ENCODE measurements at regions not wholly inside any gene's neighbourhood (a gene's known extent, or its start where the extent isn't known, plus 50 kb on each side); places are given as distances from the start of the nearest gene placed in this dataset.
"Not testable (repeated sequence)": the region's sequence is repeated elsewhere in the genome, so short reads cannot be mapped to it uniquely, and the experiment has no call there.

GRCh38 chr1:229920683-229921082, 146.4 kb upstream of the GALNT2 start:
- no peak for DNase-seq

GRCh38 chr1:229922249-229922648, 144.8 kb upstream of the GALNT2 start:
- DNase-seq = no peak

- DNase-seq = no peak
Measured at GRCh38 chr1:229924639-229925038, 142.4 kb upstream of the GALNT2 start.

GRCh38 chr1:229928767-229929166, 138.3 kb upstream of the GALNT2 start:
- DNase-seq = no peak

- not testable (repeated sequence) for DNase-seq
Measured at GRCh38 chr1:229931751-229932150, 135.3 kb upstream of the GALNT2 start.

GRCh38 chr1:229935157-229935556, 131.9 kb upstream of the GALNT2 start:
- not testable (repeated sequence) for DNase-seq

- DNase-seq = no peak
Measured at GRCh38 chr1:229938551-229938950, 128.5 kb upstream of the GALNT2 start.

GRCh38 chr1:229940684-229941083, 126.4 kb upstream of the GALNT2 start:
- peak in 1 of 2 donors; percentile 4 for DNase-seq

GRCh38 chr1:229941160-229941559, 125.9 kb upstream of the GALNT2 start:
- peak; percentile 1 to 12 for DNase-seq

GRCh38 chr1:229941831-229942230, 125.2 kb upstream of the GALNT2 start:
- DNase-seq = no peak

- DNase-seq = no peak
Measured at GRCh38 chr1:229942501-229942900, 124.5 kb upstream of the GALNT2 start.

GRCh38 chr1:229943148-229943714, 123.8 kb upstream of the GALNT2 start:
- DNase-seq = no peak

- no peak for DNase-seq
Measured at GRCh38 chr1:229943988-229944743, 122.9 kb upstream of the GALNT2 start.

GRCh38 chr1:229945795-229946194, 121.2 kb upstream of the GALNT2 start:
- no peak for DNase-seq

GRCh38 chr1:229947968-229948367, 119.1 kb upstream of the GALNT2 start:
- no peak for DNase-seq

GRCh38 chr1:229948438-229948837, 118.6 kb upstream of the GALNT2 start:
- DNase-seq = no peak

- no peak for DNase-seq
Measured at GRCh38 chr1:229949500-229949899, 117.5 kb upstream of the GALNT2 start.

GRCh38 chr1:229950020-229950419, 117.0 kb upstream of the GALNT2 start:
- no peak for DNase-seq

- DNase-seq = no peak
Measured at GRCh38 chr1:229950908-229951307, 116.1 kb upstream of the GALNT2 start.

GRCh38 chr1:229951856-229952534, 115.0 kb upstream of the GALNT2 start:
- no peak for DNase-seq

GRCh38 chr1:229952670-229953520, 114.1 kb upstream of the GALNT2 start:
- DNase-seq = no peak

- DNase-seq = no peak
Measured at GRCh38 chr1:229953736-229954326, 113.2 kb upstream of the GALNT2 start.
